Activated T-cell treated with anti-CD3 and anti-CD28 coated beads, Interleukin-2, amount 50 U/mL, for 48 hours (primary cell): ENCODE measurements at regions not wholly inside any gene's neighbourhood (a gene's known extent, or its start where the extent isn't known, plus 50 kb on each side); places are given as distances from the start of the nearest gene placed in this dataset.

Experiments used
- DNase-seq, 2 experiments: peaks; one replicate each; pipeline ENCODE4 v3.0.0-alpha.2; 2020

DNA sequence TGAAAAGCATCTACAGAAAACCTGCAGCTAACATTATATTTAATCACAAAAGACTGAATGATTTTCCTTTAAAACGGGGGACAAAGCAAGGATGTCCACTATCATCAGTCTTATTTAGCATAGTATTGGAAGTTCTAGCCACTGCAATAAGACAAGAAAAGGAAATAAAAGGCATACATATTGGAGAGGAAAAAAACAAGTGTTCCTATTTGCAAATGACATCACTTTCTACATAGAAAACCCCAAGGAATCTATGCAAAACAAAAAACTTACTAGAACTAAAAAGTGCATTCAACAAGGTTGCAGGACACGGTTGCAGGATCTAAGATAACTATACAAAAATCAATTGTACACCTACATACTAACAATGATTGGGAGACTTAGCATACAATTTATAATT is 101.6 kb upstream of the MEF2A start:
- no peak for DNase-seq

DNA sequence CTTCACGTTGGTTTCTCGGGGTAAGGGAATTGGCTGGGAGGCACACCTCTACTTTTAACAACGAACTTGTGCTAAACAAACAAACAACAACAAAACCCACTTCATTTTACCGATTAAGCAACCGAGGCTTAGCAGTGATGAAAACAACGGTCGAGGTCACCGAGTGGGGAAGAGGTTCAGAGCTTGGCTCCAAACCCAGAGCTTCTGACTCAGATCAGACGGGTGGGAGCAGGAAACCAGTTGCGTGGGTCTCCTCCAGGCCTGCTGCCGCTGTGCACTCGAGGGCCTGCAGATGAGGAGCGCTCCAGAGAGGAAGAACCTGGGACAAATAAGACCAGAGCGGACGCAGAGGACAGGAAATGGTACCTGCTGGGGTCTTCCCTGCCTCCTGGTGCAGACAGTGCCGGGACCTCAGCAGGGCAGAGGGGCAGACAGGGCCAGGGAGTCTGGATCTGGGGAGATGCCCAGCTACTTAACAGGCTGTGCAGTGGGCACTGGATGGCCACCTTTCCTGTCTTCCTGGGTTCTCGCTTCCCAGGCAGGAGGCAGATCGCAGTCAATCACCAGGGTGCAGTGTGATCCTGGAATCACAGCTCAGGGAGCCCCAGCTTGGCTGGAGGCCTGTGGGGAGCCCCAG is 99.0 kb upstream of the MEF2A start:
- no peak for DNase-seq

DNA sequence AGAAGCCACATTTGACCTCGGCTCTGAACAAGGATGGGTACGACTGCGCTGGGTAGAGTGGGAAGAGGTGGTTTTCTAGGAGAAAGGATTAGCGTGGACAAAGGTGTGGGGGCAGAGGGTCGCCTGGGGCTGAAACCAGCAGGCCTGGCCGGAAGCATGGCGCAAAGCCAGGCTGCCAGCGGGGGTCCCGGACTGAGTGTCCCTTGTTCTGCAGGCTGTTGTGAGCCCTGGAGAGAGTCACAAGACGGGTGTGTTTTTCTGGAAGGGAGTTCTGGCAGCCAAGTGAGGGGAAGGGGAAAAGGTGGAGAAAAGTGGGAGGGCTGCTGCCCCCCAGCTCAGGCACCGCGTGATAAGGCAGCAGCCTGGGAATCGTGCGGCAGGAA is 98.5 kb upstream of the MEF2A start:
- no peak for DNase-seq

- DNase-seq, result peak in 1 of 2 experiments; percentile 2
Measured at GRCh38 chr15:99467853-99468464, 97.8 kb upstream of the MEF2A start.

DNA sequence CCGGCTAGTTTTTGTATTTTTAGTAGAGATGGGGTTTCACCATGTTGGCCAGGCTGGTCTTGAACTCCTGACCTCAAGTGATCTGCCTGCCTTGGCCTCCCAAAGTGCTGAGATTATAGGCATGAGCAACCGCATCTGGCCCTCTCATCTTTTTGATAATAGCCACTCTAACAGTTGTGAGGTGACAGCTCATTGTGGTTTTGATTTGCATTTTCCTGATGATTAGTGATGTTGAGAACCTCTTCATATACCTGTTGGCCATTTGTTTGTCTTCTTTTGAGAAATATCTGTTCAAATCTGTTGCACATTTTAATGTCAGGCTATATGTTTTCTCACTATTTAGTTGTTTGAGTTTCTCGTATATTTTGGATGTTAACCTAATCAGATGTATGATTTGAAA is 95.6 kb upstream of the MEF2A start:
- DNase-seq, result peak in 1 of 2 experiments; percentile 7

GRCh38 chr15:99472416-99473145 is 93.2 kb upstream of the MEF2A start:
- no peak for DNase-seq

- no peak for DNase-seq
Measured at GRCh38 chr15:99473981-99474906, 91.5 kb upstream of the MEF2A start.

DNA sequence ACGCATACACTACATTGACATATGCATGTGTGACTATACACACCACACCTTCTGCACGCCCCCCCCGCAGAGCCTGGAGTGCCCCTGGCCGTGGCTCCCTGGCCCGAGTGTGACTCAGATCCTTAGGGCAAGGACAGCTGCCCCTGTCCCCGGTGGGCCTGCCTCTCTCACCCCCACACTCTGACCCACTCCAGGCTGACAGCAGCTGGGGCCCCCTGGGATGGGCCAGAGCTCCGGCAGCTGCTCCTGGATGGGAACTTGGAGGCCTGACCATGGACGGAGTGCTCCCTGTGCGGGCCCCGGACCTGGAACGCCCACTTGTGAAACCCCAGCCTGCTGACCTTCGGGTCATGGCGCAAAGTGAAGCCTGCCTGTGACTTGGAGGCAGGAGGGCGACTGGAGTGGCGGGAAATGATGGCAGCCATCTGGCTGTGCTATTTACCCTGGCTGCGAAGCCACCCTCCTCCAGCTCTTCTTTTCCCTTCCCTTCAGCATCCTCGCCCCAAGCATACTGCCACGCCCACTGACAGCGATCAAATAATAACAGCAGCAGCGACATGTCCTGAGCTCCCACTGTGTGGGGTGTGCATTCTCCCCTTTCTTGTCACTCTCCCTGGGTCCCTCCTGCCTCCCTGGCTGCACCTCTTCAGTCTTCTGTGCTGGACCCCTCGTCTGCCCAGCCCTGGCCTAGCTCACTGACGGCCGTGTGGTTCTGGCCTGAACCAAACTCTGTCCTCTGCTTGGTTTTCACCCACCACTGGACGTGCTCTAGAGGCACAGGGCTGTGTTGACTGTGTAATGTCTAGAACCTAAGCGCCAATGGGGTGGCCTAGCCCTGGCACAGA is 90.7 kb upstream of the MEF2A start:
- DNase-seq, result no peak

DNA sequence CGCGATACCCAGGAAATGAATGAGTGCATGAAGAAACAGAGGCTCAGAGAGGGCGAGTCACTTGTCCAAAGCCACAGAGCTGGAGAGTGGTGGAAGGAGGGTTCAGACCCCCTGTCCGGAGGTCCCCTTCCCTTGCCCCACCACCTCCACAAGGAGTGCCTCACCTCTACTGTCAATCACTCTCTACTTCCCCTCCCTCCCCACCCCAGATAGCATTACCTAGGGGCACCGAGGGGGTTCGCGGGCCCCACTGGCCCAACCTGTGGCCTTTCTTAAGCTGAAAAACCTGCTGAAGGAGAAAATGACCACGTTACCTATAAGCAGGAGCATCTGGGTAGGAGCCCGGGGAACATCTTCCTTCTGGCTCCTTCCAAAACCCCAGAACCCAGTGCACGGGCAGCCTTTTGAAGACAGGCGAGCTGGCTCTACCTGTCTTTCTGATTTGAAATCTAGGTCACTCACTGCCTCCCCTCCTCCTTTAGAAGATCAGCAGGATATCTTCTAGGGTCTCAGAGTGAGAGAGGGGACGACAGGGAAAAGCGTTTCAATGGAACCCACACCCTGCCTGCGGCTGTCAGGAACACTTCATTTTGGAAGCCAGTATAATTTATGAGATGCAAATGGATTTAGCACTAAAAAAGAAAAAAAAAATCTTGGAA is 89.9 kb upstream of the MEF2A start:
- no peak for DNase-seq

DNA sequence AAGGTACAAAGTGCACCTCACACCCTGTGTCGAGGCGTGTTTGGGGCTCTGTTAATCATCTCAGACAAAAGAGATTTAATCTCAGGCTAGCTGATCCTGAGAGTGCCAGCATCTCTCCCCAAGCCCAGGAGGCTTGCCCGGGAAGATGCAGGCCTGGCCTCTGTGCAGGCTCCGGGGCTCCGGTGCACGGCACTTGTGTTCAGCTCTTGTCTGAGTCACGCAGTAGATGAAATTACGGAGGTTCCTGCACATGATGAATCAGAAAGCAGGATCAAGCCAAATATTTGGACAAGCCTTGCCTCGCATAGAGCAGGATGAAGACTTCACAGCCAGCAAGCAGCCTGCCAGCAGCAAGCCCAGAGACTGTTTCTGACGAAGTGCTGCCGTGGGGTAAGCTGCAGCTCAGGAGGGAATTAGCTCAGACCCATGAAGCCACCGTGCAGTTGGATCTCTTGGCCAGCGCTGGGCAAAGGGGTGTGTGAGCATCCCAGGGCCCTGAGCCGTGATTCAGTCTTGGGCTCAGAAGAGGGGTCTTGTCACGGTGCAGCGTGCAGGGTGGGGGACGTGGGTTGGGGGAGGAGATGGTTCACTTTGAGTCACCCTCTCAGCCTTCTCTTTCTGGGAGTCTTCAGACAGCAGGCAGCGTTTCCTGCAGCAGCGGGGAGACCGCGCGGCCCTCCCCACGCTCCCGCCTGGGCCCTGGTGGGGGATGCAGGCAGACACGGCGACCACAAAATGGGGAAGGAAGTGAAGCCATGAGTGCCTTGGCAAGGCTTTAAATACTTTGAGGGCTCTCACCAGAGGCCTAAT is 89.2 kb upstream of the MEF2A start:
- peak; percentile 46 to 57 for DNase-seq

DNA sequence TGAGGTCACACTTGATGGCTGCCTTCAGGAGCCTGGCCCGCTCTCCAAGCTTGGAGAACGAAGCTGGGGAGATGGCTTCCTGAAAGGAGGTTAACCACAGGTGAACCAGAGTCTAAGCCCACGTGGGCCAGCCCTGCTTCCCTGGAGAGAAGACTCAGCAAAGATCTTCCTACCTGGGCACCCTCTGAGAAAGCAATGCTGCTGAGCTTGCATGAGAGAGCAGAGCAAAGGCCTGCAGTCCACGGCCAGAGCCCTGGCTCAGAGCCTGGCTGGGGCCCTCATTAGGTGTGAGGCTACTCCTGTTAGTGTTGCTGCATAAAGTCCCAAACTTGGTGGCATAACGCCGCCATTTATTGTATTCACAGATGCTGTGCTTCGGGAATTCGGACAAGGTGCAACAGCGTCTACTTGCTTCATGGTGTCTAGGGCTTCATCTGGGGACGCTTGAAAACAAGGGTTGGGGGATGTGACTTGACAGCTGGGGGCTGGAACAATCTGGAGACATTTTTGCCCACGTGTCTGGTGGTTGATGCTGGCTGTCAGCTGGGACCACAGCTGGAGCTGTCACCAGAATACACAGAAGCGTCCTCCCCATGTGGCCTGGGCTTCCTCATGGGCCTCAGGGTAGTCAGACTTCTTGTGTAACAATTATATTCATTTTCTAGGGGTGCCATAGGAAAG is 87.9 kb upstream of the MEF2A start:
- DNase-seq, result no peak

DNA sequence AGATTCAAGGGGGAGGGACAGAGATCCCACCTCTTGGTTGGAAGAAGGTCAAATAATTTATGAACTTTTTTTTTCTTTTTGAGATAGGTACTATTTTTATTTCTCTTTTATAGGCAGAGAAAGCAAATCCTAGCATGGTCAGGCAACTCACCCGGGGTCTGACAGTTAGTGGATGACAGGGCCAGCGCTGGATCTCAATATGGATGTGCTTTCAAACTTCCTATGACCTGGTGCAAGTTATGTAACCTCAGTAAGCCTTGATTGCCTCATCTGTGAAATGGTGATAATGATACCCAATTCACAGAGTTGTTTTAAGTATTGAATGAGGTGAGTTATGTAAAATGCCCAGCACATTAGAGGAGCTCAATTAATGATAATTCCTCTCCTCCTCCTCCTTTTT is 86.8 kb upstream of the MEF2A start:
- DNase-seq, result no peak

DNA sequence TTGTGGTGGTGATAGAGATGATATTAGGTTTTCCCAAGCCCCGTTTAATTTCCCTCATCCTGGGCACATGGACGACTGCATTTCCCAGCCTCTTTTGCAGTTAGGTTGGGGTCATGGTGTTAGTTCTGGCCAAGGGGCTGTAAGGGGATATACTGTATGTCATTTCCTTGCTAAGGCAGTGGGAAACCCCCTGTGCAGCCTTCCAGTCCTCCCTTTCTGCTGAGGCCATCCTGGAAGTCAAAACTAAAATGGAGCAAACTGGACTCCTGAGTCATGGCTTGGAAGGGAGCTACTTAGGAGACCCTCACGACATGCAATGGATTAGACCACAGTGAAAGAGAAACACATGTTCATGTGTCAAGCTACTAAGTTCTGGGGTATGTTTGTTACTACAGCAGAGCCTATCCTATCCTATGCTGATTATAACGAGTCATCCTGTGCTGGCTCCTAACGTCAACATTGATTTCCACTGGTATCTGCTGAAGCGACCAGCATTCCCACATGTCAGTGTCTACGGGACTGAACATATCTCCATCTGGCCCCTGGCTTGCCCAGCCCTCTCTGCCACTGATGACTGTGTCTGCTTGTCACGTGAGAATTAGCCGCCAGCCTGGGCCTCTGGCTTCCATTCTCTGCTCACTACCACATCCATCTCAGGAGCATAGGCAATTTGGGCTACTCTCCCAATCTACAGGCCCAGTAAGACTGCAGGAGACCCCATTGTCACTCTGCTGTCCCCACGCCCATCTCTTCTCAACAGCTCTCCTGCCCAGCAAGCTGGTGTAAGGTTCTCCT is 85.6 kb upstream of the MEF2A start:
- no peak for DNase-seq

DNA sequence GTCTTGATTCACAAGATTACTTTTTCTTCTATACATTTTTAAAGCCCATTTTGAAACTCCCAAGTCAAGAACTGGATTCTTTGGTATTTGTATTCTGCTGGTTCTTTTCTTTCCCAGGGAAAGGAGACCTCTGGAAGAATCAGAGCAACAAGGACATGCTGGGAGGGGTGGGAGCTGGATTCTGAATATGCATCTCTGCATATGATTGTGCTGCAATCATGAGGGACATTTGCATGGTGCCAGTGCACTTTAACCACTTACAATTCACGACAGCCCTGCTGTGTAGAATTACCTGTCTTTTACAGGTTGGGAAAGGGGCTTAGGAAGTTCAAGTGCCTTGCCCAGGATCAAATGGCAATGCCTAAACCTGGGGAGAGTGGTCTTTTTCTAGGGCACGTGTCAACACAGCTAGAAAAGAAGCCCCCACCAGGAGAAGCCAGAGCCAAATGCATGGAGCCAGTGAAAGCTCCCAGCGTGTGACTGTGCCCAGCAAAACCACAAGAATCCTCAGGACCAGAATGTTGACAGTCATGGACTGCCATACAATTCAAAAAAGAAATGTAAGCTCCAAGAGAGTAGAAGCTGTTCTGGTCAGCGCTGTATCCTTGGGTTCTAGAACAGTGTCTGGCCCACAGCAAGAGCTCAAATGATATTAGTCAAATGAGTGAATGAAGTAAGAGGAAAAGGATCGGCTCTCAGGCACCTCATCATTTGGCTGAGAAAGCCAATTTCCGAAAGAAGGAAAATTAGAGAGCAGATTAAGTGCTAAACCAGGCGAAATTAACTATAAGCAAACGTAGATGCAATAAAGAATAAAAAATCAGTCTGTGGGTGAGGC is 84.5 kb upstream of the MEF2A start:
- no peak for DNase-seq

GRCh38 chr15:99481951-99482230 is 83.9 kb upstream of the MEF2A start:
- DNase-seq, result no peak

GRCh38 chr15:99482993-99483392 is 82.8 kb upstream of the MEF2A start:
- DNase-seq, result no peak

GRCh38 chr15:99485153-99485961 is 80.4 kb upstream of the MEF2A start:
- no peak for DNase-seq

DNA sequence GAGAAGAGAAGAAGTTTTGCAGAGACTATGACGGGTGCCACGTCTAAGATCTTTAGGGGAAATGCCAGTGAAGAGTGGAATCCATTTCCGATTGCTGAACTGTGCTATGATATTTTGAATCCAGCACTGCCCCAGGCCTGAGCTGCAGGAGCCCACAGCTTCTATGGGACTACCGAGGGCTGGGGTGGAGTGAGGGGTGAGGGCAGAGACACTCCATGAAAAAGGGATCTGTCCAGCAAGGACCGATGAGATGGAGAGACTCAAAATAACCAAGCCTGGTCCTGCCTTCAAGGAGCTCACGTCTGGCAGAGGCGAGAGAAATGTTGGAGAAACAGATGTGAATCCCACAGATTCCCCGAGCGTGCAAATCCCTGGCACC is 79.8 kb upstream of the MEF2A start:
- no peak for DNase-seq
